ENCODE measurements at regions not wholly inside any gene's neighbourhood (a gene's known extent, or its start where the extent isn't known, plus 50 kb on each side); places are given as distances from the start of the nearest gene placed in this dataset.

- no peak for TF ChIP-seq CTCF (IDR thresholded peaks at IDR 0.05)
- no peak for TF ChIP-seq POLR2A (IDR thresholded peaks at IDR 0.05)
- TF ChIP-seq EP300 (IDR thresholded peaks at IDR 0.05) = no peak
- no peak for TF ChIP-seq POLR2AphosphoS5 (IDR thresholded peaks at IDR 0.05)
Observed at GRCh38 chr10:29882766-29883165, 176.6 kb downstream of the JCAD start.
